ENCODE measurements at regions not wholly inside any gene's neighbourhood (a gene's known extent, or its start where the extent isn't known, plus 50 kb on each side); places are given as distances from the start of the nearest gene placed in this dataset.

GRCh38 chr5:17952231-17952630, 318.0 kb downstream of the TAF11L14 start:
- TF ChIP-seq CTCF (IDR thresholded peaks at IDR 0.05; ENCODE audit: unreplicated experiment), result no peak
- Mint-ChIP-seq H3K4me1 (ENCODE audit: low read depth, unreplicated experiment) (no peaks in the 10 kb centered on the region), H3K27ac (ENCODE audit: unreplicated experiment) (no peak overlapping the region), H3K9me3 (ENCODE audit: low read depth, unreplicated experiment) (peaks cover 32% of the 10 kb centered on the region), H3K4me3 (ENCODE audit: low read depth, unreplicated experiment) (no peak overlapping the region), H3K36me3 (ENCODE audit: insufficient read depth, unreplicated experiment) (no peaks in the 10 kb centered on the region), H3K27me3 (ENCODE audit: unreplicated experiment) (no peaks in the 10 kb centered on the region)
- no TSS peak for BruUV-seq (replicated peaks)
- CTCF ChIA-PET, result no interaction called here
- intact Hi-C loops (cut with micrococcal nuclease; ENCODE audit: unreplicated experiment), result no loop called here
- DNase-seq, result no peak

- intact Hi-C loops (cut with micrococcal nuclease; ENCODE audit: unreplicated experiment), result no loop called here
- Mint-ChIP-seq H3K27me3 (ENCODE audit: unreplicated experiment) (no peaks in the 10 kb centered on the region), H3K4me3 (ENCODE audit: low read depth, unreplicated experiment) (no peak overlapping the region), H3K27ac (ENCODE audit: unreplicated experiment) (no peak overlapping the region), H3K36me3 (ENCODE audit: insufficient read depth, unreplicated experiment) (no peaks in the 10 kb centered on the region), H3K4me1 (ENCODE audit: low read depth, unreplicated experiment) (no peaks in the 10 kb centered on the region), H3K9me3 (ENCODE audit: low read depth, unreplicated experiment) (peaks cover 26% of the 10 kb centered on the region)
- no peak for TF ChIP-seq CTCF (IDR thresholded peaks at IDR 0.05; ENCODE audit: unreplicated experiment)
- BruUV-seq (replicated peaks), result no TSS peak
- no peak for DNase-seq
- CTCF ChIA-PET, result no interaction called here
These were observed 329.8 kb downstream of the TAF11L14 start for GRCh38 chr5:17964067-17964466.

GRCh38 chr5:17966640-17967402, 332.6 kb downstream of the TAF11L14 start:
- Mint-ChIP-seq H3K9me3 (ENCODE audit: low read depth, unreplicated experiment) (peaks cover 19% of the 10 kb centered on the region), H3K4me1 (ENCODE audit: low read depth, unreplicated experiment) (no peaks in the 10 kb centered on the region), H3K36me3 (ENCODE audit: insufficient read depth, unreplicated experiment) (no peaks in the 10 kb centered on the region), H3K27me3 (ENCODE audit: unreplicated experiment) (no peaks in the 10 kb centered on the region), H3K4me3 (ENCODE audit: low read depth, unreplicated experiment) (no peak overlapping the region), H3K27ac (ENCODE audit: unreplicated experiment) (no peak overlapping the region)
- CTCF ChIA-PET, result no interaction called here
- no peak for TF ChIP-seq CTCF (IDR thresholded peaks at IDR 0.05; ENCODE audit: unreplicated experiment)
- no TSS peak for BruUV-seq (replicated peaks)
- no peak for DNase-seq
- intact Hi-C loops (cut with micrococcal nuclease; ENCODE audit: unreplicated experiment), result no loop called here

- BruUV-seq (replicated peaks), result no TSS peak
- CTCF ChIA-PET, result no interaction called here
- TF ChIP-seq CTCF (IDR thresholded peaks at IDR 0.05; ENCODE audit: unreplicated experiment), result no peak
- Mint-ChIP-seq H3K27ac (ENCODE audit: unreplicated experiment) (no peak overlapping the region), H3K4me3 (ENCODE audit: low read depth, unreplicated experiment) (no peak overlapping the region), H3K27me3 (ENCODE audit: unreplicated experiment) (no peaks in the 10 kb centered on the region), H3K4me1 (ENCODE audit: low read depth, unreplicated experiment) (no peaks in the 10 kb centered on the region), H3K9me3 (ENCODE audit: low read depth, unreplicated experiment) (peaks cover 8% of the 10 kb centered on the region), H3K36me3 (ENCODE audit: insufficient read depth, unreplicated experiment) (no peaks in the 10 kb centered on the region)
- DNase-seq, result no peak
- intact Hi-C loops (cut with micrococcal nuclease; ENCODE audit: unreplicated experiment), result no loop called here
These were observed 342.1 kb downstream of the TAF11L14 start for GRCh38 chr5:17976404-17976803.
